ENCODE measurements at regions not wholly inside any gene's neighbourhood (a gene's known extent, or its start where the extent isn't known, plus 50 kb on each side); places are given as distances from the start of the nearest gene placed in this dataset.

GRCh38 chr18:78734614-78734945 is 245.0 kb upstream of the SALL3 start:
- DNase-seq = no peak

DNA sequence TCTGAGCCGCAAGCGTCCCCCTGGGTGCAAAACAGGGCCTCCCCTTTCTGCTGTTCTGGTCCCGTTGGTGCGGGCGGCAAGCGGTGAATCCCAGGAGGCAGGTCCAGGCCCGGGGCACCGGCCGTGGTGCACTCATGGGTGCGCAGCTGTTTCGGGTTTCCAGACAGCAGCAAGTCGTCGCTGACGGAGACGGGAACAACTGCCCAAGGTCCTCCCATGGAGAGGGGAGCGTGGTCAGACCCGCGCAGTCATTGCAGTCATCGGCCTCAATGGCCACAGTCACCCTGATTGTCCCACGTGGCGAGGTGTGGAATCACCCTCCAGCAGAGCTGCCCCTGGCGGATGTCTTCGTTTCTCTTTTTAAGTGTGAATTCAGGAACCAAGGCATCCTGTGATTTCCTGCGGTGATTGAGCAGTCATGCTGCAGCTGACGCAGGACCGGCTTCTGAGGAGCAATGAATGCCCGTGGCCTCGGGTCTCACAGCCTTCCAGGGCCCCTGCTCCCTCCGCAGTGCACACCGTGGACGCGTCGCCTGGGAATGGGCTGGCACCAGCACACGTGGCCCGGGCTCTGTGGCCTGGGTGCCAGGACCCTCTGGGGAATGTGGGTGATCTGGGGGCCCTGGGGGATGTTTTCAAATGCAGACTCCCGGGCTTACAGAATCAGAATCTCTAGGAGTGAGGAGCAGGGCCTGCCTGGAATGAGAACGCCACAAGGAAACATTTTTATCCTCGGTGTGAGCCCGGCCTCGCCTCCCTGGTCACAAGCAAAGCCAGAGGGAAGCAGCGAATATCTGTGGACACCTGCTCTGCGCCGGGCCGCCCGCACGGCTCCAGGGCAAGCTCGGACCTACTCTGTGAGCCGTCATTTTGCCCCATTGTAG is 244.2 kb upstream of the SALL3 start:
- no peak for DNase-seq

DNA sequence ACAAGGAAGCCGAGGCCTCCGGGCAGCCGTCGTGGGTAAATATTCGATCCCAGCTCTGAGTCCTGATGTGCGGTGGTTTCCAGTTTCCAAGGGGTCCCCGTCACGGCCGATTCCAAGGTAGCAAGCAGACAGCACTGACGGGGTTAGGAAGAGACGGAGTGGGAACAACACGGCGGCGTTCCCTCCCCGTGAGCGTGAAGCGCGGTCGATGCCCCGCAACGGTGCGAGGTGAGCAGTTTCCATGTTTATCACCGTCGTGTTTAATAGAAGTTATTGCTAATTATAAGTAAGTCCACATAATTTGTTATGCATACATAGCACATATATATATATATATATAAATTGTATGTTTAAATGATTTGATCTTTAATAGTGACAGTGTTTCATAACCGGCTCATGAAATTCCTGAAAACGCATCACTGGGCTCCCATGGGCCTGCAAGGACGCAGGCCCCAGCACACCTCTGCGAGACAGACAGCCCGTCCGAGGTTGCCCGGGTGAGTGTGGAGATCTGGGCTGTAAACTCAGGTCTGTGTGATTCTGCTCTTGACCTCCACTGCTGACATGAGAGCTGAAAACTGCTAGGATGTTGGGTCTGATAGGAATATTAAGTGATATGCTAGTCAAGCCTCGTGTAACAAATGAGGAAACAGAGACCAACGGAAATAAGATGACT is 243.5 kb upstream of the SALL3 start:
- no peak for DNase-seq

- DNase-seq = no peak
Observed at GRCh38 chr18:78737006-78737915, 242.4 kb upstream of the SALL3 start.

- DNase-seq = no peak
Observed at GRCh38 chr18:78738076-78738690, 241.4 kb upstream of the SALL3 start.

DNA sequence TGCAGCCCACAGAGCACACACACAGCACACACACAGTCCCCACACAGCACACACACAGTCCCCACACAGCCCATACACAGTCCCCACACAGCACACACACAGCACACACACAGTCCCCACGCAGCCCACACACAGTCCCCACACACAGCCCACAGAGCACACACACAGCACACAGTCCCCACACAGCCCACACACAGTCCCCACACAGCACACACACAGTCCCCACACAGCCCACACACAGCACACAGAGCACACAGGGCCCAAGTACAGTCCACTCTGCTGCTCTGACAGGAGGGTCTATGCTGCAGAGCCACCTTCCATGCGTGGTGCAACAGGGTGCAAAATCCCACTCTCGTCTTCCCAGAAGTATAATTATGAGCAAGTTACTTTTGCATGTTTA is 240.5 kb upstream of the SALL3 start:
- no peak for DNase-seq

GRCh38 chr18:78739882-78740677 is 239.5 kb upstream of the SALL3 start:
- no peak for DNase-seq

DNA sequence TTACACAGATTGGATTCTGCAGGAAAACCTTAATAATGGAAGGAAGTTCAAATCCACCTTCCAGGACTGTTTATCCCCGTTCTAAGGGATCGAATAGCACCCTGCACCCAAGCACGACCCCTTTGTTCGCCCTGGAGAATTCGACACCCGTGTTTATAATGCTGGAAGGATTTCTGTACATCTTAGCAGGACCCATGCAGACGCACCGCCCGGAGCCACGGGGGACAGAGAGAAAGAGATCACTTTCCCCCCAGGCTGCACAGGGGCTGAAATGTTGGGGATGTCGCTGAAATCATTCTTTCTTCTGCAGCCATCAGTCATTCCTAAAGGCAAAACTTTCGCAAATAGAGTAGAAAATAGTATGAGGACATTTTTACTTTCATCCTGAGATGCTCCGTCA is 238.7 kb upstream of the SALL3 start:
- DNase-seq = no peak

DNA sequence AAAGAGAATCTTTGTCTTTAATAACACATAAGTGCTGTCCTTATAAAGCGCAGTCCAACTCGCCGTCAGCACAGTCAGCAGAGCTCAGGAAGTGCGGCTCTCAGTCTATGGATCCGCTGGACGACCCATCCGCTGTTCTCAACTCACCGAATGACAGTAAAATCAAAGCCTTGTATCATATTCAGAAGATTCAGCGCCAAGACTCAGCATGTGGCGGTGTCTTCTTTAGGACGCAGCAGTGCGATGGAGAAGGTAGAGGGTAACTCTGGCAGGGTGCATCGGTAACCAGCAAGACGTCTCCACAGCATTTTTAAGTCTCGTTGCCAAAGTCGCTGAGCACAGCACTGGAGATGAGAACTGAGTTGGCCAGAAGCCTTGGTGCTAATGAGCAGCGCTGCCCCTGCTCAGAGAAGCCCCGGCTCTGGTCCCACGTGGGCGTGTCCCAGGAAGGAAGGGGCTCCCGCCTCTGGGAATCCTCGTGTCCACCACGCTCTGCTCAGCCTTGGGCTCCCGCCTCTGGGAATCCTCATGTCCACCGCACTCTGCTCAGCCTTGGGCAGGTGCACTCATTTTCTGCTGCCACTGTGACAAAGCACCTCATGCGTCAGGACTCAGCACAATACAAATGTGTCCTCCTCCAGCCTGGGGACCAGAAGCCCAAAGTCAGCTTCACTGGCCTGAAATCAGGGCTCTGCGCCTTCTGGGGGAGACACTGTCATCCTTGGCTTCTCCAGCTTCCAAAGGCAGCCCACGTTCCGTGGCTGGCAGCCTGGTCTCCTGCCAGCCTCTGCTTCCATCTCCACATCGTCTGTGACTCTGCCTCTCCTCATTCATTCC is 238.0 kb upstream of the SALL3 start:
- DNase-seq = no peak

GRCh38 chr18:78742218-78742745 is 237.3 kb upstream of the SALL3 start:
- DNase-seq = no peak

- DNase-seq = no peak
Observed at GRCh38 chr18:78743078-78743477, 236.5 kb upstream of the SALL3 start.

- no peak for DNase-seq
Observed at GRCh38 chr18:78751664-78752063, 228.0 kb upstream of the SALL3 start.

GRCh38 chr18:78753240-78753639 is 226.4 kb upstream of the SALL3 start:
- no peak for DNase-seq

DNA sequence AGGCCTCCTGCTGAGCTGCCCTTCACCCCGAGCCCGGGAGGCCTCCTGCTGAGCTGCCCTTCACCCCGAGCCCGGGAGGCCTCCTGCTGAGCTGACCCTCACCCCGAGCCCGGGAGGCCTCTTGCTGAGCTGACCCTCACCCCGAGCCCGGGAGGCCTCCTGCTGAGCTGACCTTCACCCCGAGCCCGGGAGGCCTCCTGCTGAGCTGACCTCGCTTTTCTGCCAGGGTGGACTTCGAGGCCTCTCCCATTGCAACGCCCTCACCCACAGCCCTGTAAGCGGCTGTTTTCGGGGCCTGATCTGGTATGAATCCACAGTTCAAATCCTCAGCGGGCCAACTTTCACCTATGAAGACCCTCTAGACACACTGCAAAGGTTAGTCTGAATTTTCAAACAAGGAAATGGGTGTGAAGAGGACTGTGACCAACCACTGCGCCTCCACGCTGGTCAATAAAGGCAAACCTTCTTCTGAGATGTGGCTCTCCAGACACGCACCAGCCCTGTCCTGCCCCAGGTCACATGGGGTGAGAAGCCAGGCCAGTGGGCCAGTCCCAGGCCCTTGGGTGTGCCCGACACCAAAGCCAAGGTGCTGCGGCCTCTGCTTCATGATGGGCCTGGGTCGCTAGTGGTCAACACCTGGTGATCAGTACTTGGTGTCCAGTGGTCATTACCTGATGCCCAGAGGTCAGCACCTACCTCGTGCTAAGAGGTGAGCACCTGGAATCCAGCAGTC is 225.1 kb upstream of the SALL3 start:
- no peak for DNase-seq

DNA sequence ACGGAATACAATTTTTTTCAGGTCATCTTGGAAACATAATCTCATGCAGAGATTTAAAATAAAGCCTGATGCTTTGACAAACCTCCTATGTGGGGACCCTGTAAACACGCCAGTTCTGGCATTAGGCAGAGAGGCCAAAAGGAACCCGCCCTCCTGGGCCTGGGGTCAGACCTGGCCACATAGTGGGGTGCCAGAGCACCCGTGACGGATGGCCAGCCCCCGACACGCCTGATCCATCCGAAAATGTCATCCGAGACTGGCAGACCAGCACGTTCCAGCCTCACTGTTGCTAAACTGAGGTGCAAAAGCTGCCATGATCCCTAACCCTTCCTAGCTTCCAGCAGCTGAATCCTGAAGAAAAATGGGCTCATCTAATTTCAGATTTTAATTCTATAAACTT is 222.6 kb upstream of the SALL3 start:
- DNase-seq = no peak

DNA sequence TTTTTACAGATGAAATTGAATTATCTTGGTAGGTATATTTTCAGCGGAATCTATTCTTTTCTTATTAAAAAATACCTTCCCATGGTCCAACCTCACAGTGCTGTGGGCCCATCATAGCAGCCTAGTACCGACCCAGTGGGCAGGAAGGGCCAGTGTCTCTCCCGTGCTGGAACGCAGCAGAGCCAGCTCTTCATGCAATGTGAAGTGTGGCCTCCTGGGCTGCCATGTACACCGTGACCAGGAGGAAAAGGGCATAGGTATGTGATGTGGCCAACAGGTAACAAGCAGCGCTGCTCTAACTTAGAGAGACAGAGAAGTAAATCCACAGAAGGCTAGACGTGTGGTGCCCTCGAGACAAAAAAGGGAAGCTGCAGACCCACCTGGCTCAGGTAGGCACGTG is 221.1 kb upstream of the SALL3 start:
- no peak for DNase-seq

DNA sequence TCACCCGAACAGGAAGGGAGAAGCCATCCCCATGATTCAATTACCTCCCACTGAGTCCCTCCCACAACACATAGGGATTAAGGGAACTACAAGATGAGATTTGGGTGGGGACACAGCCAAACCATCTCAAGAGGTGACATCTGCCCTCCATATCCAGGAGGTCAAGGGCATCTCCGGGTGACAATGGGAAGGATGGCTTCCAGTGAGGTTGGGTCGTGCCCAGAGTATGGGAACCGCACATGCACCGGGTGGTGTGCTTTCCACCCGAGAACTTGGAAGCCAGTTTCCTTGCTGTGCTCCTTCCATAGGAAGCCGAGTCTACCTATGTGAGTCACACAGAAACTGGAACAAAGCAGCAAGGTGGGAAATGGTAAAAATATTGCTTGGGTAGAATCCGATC is 216.9 kb upstream of the SALL3 start:
- no peak for DNase-seq

DNA sequence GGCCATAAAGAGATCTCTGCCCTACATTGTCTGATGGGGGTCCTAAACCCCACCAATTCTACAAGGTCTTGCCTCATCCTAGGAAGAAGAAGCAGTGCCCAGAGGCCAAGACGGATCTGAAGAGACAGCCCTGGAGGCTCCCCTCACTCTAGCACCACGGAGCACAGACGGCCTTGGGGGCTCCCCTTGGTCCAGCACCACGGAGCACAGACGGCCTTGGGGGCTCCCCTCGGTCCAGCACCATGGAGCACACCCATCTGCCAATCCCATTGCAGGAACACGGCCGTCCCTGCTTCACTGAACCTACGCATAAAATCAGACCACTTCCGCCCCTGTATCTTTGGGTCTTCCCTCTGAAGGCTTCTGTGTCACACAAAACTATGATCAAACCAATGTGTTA is 215.1 kb upstream of the SALL3 start:
- DNase-seq = no peak

DNA sequence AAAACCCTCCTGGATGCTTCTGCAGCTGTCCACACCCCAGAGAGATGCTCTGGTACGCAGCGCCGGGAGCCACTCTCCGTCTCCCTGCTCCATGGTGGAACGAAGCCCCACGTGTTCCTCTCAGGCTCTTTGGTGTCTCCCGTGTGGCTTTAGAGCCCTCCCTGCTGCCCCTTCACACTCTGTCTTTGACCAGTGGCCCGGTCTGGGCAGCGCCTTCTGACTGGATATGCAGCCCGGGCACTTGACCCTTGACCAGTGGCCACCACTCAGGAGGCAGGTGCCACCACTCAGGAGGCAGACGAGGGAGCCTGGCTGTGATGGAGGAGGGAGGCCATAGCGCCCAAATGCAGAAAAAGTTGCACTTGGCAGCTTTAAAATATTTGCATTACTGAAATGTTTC is 214.5 kb upstream of the SALL3 start:
- DNase-seq = no peak

Measured in occipital lobe (tissue), 1 donor.